GM18858 (cell line): ENCODE measurements at regions not wholly inside any gene's neighbourhood (a gene's known extent, or its start where the extent isn't known, plus 50 kb on each side); places are given as distances from the start of the nearest gene placed in this dataset.

Experiments used
- ATAC-seq: cut with Tn5 transposase; IDR thresholded peaks from one replicate; pipeline ENCODE4 v1.9.1; 2021; ENCODE audit not compliant: unreplicated experiment

- ATAC-seq: no peak
Measured at GRCh38 chr12:89975574-89975973, 266.9 kb upstream of the ATP2B1 start.

GRCh38 chr12:89971880-89972279, 263.2 kb upstream of the ATP2B1 start:
- ATAC-seq: no peak

- ATAC-seq: no peak
Measured at GRCh38 chr12:89970722-89971121, 262.1 kb upstream of the ATP2B1 start.

- ATAC-seq: no peak
Measured at GRCh38 chr12:89969093-89969492, 260.5 kb upstream of the ATP2B1 start.

GRCh38 chr12:89968151-89968700, 259.6 kb upstream of the ATP2B1 start:
- no peak for ATAC-seq

- ATAC-seq: no peak
Measured at GRCh38 chr12:89966495-89967240, 258.0 kb upstream of the ATP2B1 start.

- no peak for ATAC-seq
Measured at GRCh38 chr12:89965993-89966392, 257.4 kb upstream of the ATP2B1 start.

GRCh38 chr12:89962648-89963047, 254.0 kb upstream of the ATP2B1 start:
- no peak for ATAC-seq

- ATAC-seq: peak; percentile 17
Measured at GRCh38 chr12:89960607-89961394, 252.2 kb upstream of the ATP2B1 start.

GRCh38 chr12:89960011-89960507, 251.4 kb upstream of the ATP2B1 start:
- peak; percentile 95 for ATAC-seq

- no peak for ATAC-seq
Measured at GRCh38 chr12:89959179-89959578, 250.5 kb upstream of the ATP2B1 start.

- ATAC-seq: no peak
Measured at GRCh38 chr12:89954259-89954658, 245.6 kb upstream of the ATP2B1 start.

GRCh38 chr12:89951694-89952060, 243.0 kb upstream of the ATP2B1 start:
- no peak for ATAC-seq

GRCh38 chr12:89951050-89951693, 242.5 kb upstream of the ATP2B1 start:
- no peak for ATAC-seq

GRCh38 chr12:89950421-89950820, 241.8 kb upstream of the ATP2B1 start:
- peak; percentile 32 for ATAC-seq

GRCh38 chr12:89949457-89950195, 241.0 kb upstream of the ATP2B1 start:
- ATAC-seq: peak; percentile 88

GRCh38 chr12:89948271-89949175, 239.9 kb upstream of the ATP2B1 start:
- ATAC-seq: no peak

- ATAC-seq: no peak
Measured at GRCh38 chr12:89947437-89948270, 239.0 kb upstream of the ATP2B1 start.
